DMS153 treated with DMSO at 0.1 percent for 48 hours (cell line): ENCODE measurements at regions not wholly inside any gene's neighbourhood (a gene's known extent, or its start where the extent isn't known, plus 50 kb on each side); places are given as distances from the start of the nearest gene placed in this dataset.

ENCODE experiments used
- DNase-seq: peaks from one replicate; lab custom pipeline; 2025; ENCODE audit not compliant: unreplicated experiment; lab: John Stamatoyannopoulos, UW

DNA sequence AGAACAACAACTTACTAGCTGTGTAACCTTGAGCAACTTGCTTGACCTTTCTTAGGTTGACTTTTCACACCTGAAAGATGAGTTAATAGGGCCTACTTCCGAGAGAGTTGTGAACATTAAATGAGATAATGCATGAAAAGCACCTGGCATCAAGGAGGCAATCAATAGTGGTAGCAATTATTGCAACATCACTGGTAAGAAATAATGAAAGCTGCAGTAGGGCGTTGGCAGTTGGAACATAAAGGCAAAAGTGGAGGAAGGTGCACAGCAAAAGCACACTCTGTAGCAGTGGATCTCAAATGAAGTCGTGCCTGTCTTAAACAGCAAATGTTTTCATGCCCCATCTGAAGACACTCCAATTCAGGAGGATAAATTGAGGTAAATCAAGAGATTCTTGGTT lies 178.9 kb upstream of the VRK2 start:
- no peak for DNase-seq

- no peak for DNase-seq
Measured at GRCh38 chr2:57868619-57869139, 177.9 kb upstream of the VRK2 start.

GRCh38 chr2:57869758-57870344 lies 176.8 kb upstream of the VRK2 start:
- DNase-seq: no peak

DNA sequence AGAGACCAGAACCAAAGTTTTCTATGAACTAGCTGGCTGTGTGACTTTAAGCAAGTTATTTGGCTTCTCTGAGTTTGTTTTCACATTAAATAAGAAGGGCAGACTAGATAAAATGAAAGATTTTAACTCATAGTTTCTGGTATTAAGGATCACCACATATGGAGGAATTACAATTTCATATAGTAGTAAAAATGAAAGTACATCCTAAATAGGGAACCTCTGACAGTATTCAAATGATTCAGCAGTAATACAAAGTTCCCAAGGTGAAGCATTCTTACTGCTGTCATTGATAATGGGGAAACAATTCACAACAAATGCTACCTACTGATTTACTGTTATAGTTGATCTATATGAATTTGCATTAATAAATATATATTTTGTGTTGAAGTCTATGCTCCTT lies 170.3 kb upstream of the VRK2 start:
- DNase-seq: no peak

- peak; percentile 85 for DNase-seq
Measured at GRCh38 chr2:57877811-57878170, 168.8 kb upstream of the VRK2 start.

GRCh38 chr2:57878171-57878865 lies 168.3 kb upstream of the VRK2 start:
- DNase-seq: peak; percentile 85

DNA sequence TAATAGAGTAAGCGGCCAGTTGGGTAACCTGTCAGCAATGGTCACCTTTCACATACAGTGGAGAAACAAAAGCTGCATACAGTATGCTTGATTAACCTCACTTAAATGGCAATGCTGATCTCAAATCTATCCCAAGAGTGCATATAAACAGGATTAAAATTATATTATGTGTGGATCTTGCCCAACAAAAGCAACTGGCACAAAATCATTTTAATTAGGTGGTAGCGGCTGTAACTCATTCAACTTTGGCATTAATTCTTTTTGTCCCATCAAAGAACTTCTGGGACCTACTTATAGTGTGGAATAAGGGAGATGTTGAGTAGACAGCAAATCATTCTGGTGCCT lies 167.8 kb upstream of the VRK2 start:
- no peak for DNase-seq

GRCh38 chr2:57880446-57880845 lies 166.2 kb upstream of the VRK2 start:
- no peak for DNase-seq

DNA sequence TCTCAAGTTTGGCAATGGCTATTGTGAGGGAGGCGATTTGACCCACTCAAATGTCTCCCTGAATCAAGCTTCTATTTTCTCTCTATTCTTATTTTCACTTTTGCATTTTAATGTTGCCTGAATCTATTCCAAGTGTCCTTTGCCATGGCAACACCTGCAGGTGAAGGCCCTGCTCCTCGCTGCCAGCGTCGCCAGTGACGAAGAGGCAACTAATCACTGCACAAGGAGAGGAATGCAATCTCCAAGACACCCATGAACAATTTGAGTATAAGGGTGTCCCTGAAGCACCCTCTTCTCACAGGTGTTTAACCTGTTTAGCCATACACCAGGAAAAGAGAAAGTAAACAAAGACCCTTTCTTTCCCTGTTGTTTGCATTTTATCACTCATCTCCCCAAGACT lies 165.6 kb upstream of the VRK2 start:
- no peak for DNase-seq

GRCh38 chr2:57881998-57882888 lies 164.4 kb upstream of the VRK2 start:
- DNase-seq: peak; percentile 18

DNA sequence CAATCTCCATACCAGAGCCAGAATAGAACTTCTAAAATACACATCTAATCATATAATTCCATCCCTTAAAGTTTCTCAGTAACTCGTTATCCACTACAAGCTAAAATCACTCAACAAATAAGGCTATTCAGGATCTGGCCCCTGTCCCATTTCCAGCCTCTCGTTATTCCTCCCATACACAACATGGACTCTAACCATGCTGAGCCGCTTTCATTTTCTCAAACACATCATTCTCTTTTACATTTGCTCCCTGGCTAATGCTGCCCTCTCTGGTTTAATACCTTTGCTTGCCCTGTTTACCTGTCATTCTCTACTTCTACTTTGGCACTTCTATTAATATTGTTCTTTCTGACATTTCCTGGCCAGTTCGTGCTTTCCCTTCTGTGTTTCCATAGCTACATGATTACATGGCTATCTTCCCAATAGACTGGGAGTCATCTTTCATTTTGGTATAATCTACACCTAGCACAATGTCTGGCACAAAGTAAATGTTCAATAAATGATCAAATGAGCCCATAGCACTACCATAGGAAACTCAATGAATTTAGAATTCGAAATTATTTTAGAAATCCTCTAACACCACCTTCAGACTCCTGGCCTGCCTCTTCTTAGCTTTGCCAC lies 163.6 kb upstream of the VRK2 start:
- DNase-seq: peak; percentile 65

- DNase-seq: no peak
Measured at GRCh38 chr2:57884281-57884680, 162.3 kb upstream of the VRK2 start.

DNA sequence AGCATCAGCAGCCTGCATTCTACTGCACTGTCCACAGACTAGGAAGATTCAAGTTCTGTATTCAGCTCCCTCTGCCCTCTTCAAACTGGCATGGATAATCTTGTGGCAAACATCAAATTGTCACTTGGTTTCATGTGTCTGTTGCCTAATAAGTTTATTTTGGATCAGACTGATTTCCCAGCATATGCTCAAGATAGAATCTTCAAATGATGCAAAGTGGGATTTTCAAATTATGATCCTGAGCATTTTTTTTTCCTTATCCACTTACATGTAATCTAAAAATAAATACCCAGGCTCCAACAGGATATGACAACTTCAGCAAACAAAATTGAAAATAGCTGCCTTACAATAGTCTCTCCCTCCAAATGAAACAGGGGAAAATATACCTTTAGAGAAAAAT lies 160.9 kb upstream of the VRK2 start:
- DNase-seq: no peak

- peak; percentile 67 for DNase-seq
Measured at GRCh38 chr2:57886161-57886786, 160.3 kb upstream of the VRK2 start.

GRCh38 chr2:57888463-57888862 lies 158.1 kb upstream of the VRK2 start:
- DNase-seq: no peak

- DNase-seq: no peak
Measured at GRCh38 chr2:57890464-57890863, 156.1 kb upstream of the VRK2 start.

- no peak for DNase-seq
Measured at GRCh38 chr2:57891086-57891712, 155.4 kb upstream of the VRK2 start.

GRCh38 chr2:57892920-57893319 lies 153.7 kb upstream of the VRK2 start:
- DNase-seq: no peak

GRCh38 chr2:57893347-57893746 lies 153.3 kb upstream of the VRK2 start:
- no peak for DNase-seq

DNA sequence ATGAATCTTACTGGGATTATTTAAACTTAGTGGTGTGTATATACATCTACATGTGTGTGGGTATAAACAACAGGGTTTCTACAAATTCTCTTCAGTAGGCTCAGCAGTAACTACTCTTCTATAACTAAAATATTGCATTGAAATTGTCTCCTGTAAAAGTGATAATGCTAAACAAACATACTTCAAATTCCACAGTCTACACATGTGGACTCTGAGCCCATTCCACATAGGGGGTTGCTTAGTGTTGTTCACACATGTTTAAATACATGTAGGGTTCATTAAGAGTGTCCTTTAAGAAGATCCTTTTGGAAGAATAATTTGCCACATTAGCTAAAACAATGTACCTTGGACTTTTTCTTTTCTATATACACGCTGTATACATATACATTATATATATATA lies 152.8 kb upstream of the VRK2 start:
- DNase-seq: no peak

GRCh38 chr2:57894381-57894780 lies 152.2 kb upstream of the VRK2 start:
- no peak for DNase-seq
